HCT116 (cell line): ENCODE measurements at regions not wholly inside any gene's neighbourhood (a gene's known extent, or its start where the extent isn't known, plus 50 kb on each side); places are given as distances from the start of the nearest gene placed in this dataset.

Source experiments
- ATAC-seq: fragments of 200-7000 bp; cut with Tn5 transposase; 2 replicates; pipeline ENCODE4 v1.9.1; 2020; ENCODE audit warnings: mild to moderate bottlenecking, moderate library complexity
- BruUV-seq: library from RNA; stranded (reverse); fragments of 400-500 nt; replicated peaks from 2 replicates; lab custom pipeline; 2021; lab: Mats Ljungman, UMichigan
- CTCF ChIA-PET: fragments of 300-600 bp; sonication (Branson Sonifier 250); formaldehyde crosslinking; loops from one replicate; lab custom pipeline; 2021; ENCODE audit warnings: antibody characterized with exemption; lab: Charles Lee
- POLR2A ChIA-PET: fragments of 300-600, 350-600 bp; sonication (Branson Sonifier 250); formaldehyde crosslinking; loops from one replicate; lab custom pipeline; 2021; ENCODE audit warnings: antibody characterized with exemption; lab: Charles Lee
- RAD21 ChIA-PET, 2 experiments: fragments of 300-600 bp; sonication (Branson Sonifier 250); formaldehyde crosslinking; loops; one replicate each; lab custom pipeline; 2023; ENCODE audit warnings: low total read pairs in 2 of 2; ENCODE audit not compliant: uncharacterized antibody in 2 of 2, unreplicated experiment in 2 of 2, low non-redundant PET in 1 of 2; lab: Charles Lee
- DNase-seq: peaks from one replicate; pipeline ENCODE4 v3.0.0-alpha.2; 2010; ENCODE audit warnings: low read depth, low spot score
- H2AFZ ChIP-seq: fragments of 200-600 bp; shearing (Covaris generic), sonication (generic); 2 replicates; pipeline ENCODE4 v1.6.1; 2017; ENCODE audit warnings: low read depth, mixed run types, mixed read lengths, antibody characterized with exemption, low read length; ENCODE audit not compliant: poor library complexity, severe bottlenecking
- H3K27ac ChIP-seq: 2 replicates; pipeline ENCODE4 v1.5.1; 2012; ENCODE audit warnings: low read depth, low read length
- H3K27me3 ChIP-seq: fragments of 200-600 bp; sonication (generic); 2 replicates; pipeline ENCODE4 v1.6.1; 2016; ENCODE audit warnings: mixed run types, low read length, mixed read lengths; ENCODE audit not compliant: insufficient read depth
- H3K36me3 ChIP-seq, 2 experiments: fragments of 200-500 bp in 1 of 2; fragments of 200-600 bp in 1 of 2; sonication (Bioruptor generic) in 1 of 2; sonication (generic) in 1 of 2; 2 replicates each; pipeline versions ENCODE4 v1.5.1 to v1.6.1; 2014 to 2016; ENCODE audit warnings: low read length in 2 of 2, inconsistent platforms in 1 of 2, mixed read lengths in 1 of 2, mixed run types in 1 of 2; ENCODE audit not compliant: insufficient read depth in 2 of 2, control insufficient read depth in 1 of 2
- H3K4me1 ChIP-seq, 2 experiments: fragments of 200-600 bp in 1 of 2; sonication (generic) in 1 of 2; 2 replicates each; pipeline versions ENCODE4 v1.5.1 to v1.6.1; 2012 to 2017; ENCODE audit warnings: low read length in 2 of 2, inconsistent platforms in 1 of 2, mild to moderate bottlenecking in 1 of 2, mixed read lengths in 1 of 2, mixed run types in 1 of 2, moderate library complexity in 1 of 2; ENCODE audit not compliant: insufficient read depth in 2 of 2, control insufficient read depth in 1 of 2
- H3K4me2 ChIP-seq: fragments of 200-600 bp; sonication (generic); 2 replicates; pipeline ENCODE4 v1.6.1; 2017; ENCODE audit warnings: mixed run types, low read length, mixed read lengths
- H3K4me3 ChIP-seq, 2 experiments: fragments of 200-600 bp in 1 of 2; sonication (generic) in 1 of 2; replicated peaks in 1 of 2; 2 replicates each; pipeline ENCODE4 v1.5.1; 2011 to 2016; ENCODE audit warnings: low read length in 2 of 2, control low read depth in 1 of 2, low read depth in 1 of 2, mild to moderate bottlenecking in 1 of 2, mixed read lengths in 1 of 2, mixed run types in 1 of 2
- H3K79me2 ChIP-seq: fragments of 200-600 bp; sonication (generic); 2 replicates; pipeline ENCODE4 v1.6.1; 2017; ENCODE audit warnings: mild to moderate bottlenecking, mixed run types, low read length, moderate library complexity, mixed read lengths; ENCODE audit not compliant: insufficient read depth
- H3K9ac ChIP-seq: fragments of 200-600 bp; sonication (generic); 2 replicates; pipeline ENCODE4 v1.6.1; 2016; ENCODE audit warnings: low read length, mixed read lengths
- H3K9me2 ChIP-seq: fragments of 200-600 bp; sonication (generic), shearing (Covaris generic); 2 replicates; pipeline ENCODE4 v1.6.1; 2017; ENCODE audit warnings: mixed run types, mild to moderate bottlenecking, moderate library complexity; ENCODE audit not compliant: insufficient read depth
- H3K9me3 ChIP-seq, 2 experiments: fragments of 200-500 bp in 1 of 2; fragments of 200-600 bp in 1 of 2; sonication (Bioruptor generic) in 1 of 2; sonication (generic) in 1 of 2; 2 replicates each; pipeline ENCODE4 v1.6.1; 2014 to 2017; ENCODE audit warnings: low read length in 2 of 2, mixed read lengths in 2 of 2, inconsistent platforms in 1 of 2, low read depth in 1 of 2, mild to moderate bottlenecking in 1 of 2, mixed run types in 1 of 2, moderate library complexity in 1 of 2; ENCODE audit not compliant: control insufficient read depth in 1 of 2, insufficient read depth in 1 of 2
- H4K20me1 ChIP-seq: fragments of 200-600 bp; sonication (generic), shearing (Covaris generic); 2 replicates; pipeline ENCODE4 v1.6.1; 2017; ENCODE audit warnings: mixed run types, mild to moderate bottlenecking, moderate library complexity; ENCODE audit not compliant: insufficient read depth
- ATF3 ChIP-seq: IDR thresholded peaks from 2 replicates; pipeline ENCODE4 v1.6.1; 2012
- CBX3 ChIP-seq: IDR thresholded peaks from 2 replicates; pipeline ENCODE4 v1.6.1; 2012; ENCODE audit warnings: low read depth
- EGR1 ChIP-seq: IDR thresholded peaks from 2 replicates; pipeline ENCODE4 v1.6.1; 2012; ENCODE audit warnings: low read depth
- ELF1 ChIP-seq: IDR thresholded peaks from 2 replicates; pipeline ENCODE4 v1.6.1; 2012; ENCODE audit warnings: low read depth, borderline replicate concordance
- REST ChIP-seq: IDR thresholded peaks from 2 replicates; pipeline ENCODE4 v1.6.1; 2012; ENCODE audit warnings: low read depth
- SP1 ChIP-seq: IDR thresholded peaks from 2 replicates; pipeline ENCODE4 v1.6.1; 2012; ENCODE audit warnings: low read depth
- intact Hi-C: fragments of 100-400 bp; cut with micrococcal nuclease; formaldehyde crosslinking; loops from 2 replicates; pipeline ENCODE4 v1.10.0; 2022

GRCh38 chr9:22815246-22815645 is 368.6 kb downstream of the DMRTA1 start:
- Histone ChIP-seq H3K9ac (no peak overlapping the region), H3K4me3 (no peak overlapping the region), H3K9me2 (no peaks in the 10 kb centered on the region), H3K27ac (no peak overlapping the region), H3K4me2 (no peak overlapping the region), H3K79me2 (no peaks in the 10 kb centered on the region), H2AFZ (no peak overlapping the region), H3K9me3 (peaks cover 0 to 7% of the 10 kb centered on the region in 2 experiments; a peak in 2 of 4 replicates), H3K4me1 (no peaks in the 10 kb centered on the region), H3K36me3 (no peaks in the 10 kb centered on the region), H3K27me3 (no peaks in the 10 kb centered on the region), H4K20me1 (no peaks in the 10 kb centered on the region)
- BruUV-seq = no TSS peak
- intact Hi-C loops = no loop called here
- TF ChIP-seq SP1 (no peak), EGR1 (no peak)
- no peak for DNase-seq
- no peak for ATAC-seq
- RAD21 ChIA-PET = no interaction called here
- POLR2A ChIA-PET = no interaction called here
- CTCF ChIA-PET = no interaction called here

- CTCF ChIA-PET = no interaction called here
- Histone ChIP-seq H3K27ac (no peak overlapping the region), H3K36me3 (no peaks in the 10 kb centered on the region), H3K4me3 (no peak overlapping the region), H3K27me3 (no peaks in the 10 kb centered on the region), H3K79me2 (no peaks in the 10 kb centered on the region), H3K9me3 (peaks cover 0 to 7% of the 10 kb centered on the region in 2 experiments; a peak in 2 of 4 replicates), H3K4me1 (no peaks in the 10 kb centered on the region), H3K9ac (no peak overlapping the region), H4K20me1 (no peaks in the 10 kb centered on the region), H3K4me2 (no peak overlapping the region), H3K9me2 (no peaks in the 10 kb centered on the region), H2AFZ (no peak overlapping the region)
- no peak for ATAC-seq
- TF ChIP-seq CBX3 (no peak), REST (no peak), ELF1 (no peak), ATF3 (no peak)
- intact Hi-C loops = no loop called here
- no peak for DNase-seq
- POLR2A ChIA-PET = no interaction called here
- BruUV-seq = no TSS peak
- RAD21 ChIA-PET = no interaction called here
Measured at GRCh38 chr9:22817181-22817580, 370.6 kb downstream of the DMRTA1 start.
